HG03159 (cell line): ENCODE measurements at regions not wholly inside any gene's neighbourhood (a gene's known extent, or its start where the extent isn't known, plus 50 kb on each side); places are given as distances from the start of the nearest gene placed in this dataset.
"Not testable (repeated sequence)": the region's sequence is repeated elsewhere in the genome, so short reads cannot be mapped to it uniquely, and the experiment has no call there.

ENCODE experiments used
- ATAC-seq: cut with Tn5 transposase; IDR thresholded peaks from one replicate; pipeline ENCODE4 v1.9.1; 2021; ENCODE audit warnings: mild to moderate bottlenecking, moderate library complexity; ENCODE audit not compliant: unreplicated experiment

DNA sequence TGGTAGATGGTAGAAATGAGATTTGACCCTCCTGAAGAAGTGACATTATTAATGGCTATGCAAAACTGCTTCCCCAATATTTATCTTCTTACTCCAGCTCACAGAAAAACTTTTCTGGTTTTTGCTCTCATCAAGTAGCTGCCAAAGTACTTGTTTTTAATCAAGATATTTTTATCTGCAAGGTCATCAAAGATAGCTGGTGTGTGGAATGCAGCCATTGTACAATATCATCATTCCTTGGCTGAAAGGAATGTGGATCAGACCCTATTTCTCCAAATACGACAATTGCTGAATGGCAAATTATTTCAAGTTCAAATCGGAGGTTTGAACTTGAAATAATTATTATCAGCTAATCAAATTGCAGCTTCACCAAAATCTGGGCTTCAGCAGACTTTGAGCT lies 126.9 kb upstream of the SLC7A14 start:
- ATAC-seq = no peak

DNA sequence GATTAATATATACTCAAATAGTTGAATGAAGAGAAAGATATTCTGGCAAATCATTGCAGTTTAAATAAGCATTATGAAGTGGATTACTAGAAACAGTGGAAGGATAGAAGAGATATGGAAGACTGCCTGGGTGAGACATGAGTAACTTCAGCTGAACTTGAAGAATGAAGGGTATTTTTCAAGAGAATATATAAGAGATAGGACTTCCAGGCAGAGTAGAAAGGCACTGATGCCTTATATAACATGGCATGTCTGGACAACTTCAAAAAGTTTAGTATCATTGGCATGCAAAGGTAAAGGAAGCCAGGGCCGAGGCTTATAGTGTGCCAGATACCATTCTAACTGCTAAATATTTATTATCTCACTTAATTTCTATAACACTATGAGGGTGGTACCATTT lies 126.5 kb upstream of the SLC7A14 start:
- ATAC-seq = no peak

DNA sequence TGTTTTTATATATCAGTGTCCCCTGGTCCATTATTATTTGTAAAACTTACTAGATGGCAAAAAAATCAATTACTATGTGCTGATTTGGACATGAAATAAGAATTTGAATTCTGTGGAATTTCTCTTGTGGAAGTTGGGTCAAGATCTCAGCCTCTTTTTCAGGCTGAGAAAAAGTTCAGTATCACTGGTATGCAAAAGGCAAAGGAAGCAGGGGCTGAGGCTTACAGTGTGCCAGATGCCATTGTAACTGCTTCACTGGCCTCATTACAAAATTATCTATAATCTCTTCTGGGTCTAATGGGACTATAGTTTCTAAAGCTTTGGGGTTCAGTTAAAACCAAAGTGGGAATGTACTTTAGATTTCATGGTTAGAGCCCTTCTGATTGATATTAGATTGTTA lies 125.9 kb upstream of the SLC7A14 start:
- no peak for ATAC-seq

DNA sequence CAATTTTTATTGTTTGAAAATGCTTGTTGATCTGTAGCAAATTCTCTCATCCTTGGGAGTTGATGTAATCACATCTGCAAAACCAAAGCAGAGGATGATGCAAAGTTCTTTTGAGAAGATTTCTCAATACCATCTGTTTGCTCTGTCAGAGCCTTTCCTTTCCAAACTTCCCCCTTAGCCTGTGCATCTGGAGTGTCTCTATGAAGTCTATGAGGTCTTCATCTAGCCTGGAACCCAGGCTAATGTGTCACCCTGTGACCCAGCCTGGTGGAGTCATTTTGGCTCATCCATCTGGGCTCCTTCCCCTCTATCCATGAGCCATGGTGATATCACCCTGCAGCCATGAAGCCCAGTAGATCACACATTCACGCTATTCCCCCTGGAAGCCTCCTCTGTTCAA lies 123.2 kb upstream of the SLC7A14 start:
- ATAC-seq = no peak

DNA sequence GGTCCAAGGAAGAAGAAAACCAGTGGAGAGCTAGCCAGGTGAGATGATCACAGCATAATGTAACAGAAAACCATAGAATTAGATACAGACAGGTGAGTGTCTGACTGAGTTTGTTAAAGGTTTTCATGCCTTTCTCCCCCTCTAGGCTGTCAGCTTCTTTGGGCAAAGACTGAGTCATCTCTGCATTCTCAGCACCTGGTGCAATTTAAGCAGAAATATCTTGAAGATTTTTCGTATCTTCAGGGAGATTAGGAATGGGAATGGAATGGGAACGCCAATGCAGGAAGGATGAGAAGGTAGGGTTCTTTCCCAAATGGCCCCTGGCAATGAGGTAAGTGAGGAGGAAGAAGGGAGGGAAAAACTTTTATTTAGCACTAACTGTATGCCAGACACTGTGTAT lies 122.0 kb upstream of the SLC7A14 start:
- ATAC-seq = no peak

DNA sequence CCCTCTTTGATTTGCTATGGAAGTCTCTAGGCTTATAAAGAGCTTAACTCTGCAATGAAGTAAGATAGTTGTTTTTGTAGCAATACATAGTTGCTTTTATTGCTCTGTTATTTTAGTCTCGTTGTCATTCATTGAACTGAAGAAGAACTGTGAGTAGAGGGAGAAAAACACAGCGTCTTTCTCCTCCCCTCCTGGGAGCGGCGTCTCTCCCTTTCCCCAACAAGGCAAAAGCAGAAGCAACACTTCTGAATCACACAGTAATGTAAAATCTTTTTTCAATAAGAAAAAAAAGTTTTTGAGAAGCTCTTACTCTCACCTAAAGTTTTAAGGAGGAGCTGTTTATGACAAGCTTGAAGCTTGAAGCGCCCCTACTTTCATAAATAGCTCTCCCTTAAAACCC lies 119.3 kb upstream of the SLC7A14 start:
- ATAC-seq = no peak

DNA sequence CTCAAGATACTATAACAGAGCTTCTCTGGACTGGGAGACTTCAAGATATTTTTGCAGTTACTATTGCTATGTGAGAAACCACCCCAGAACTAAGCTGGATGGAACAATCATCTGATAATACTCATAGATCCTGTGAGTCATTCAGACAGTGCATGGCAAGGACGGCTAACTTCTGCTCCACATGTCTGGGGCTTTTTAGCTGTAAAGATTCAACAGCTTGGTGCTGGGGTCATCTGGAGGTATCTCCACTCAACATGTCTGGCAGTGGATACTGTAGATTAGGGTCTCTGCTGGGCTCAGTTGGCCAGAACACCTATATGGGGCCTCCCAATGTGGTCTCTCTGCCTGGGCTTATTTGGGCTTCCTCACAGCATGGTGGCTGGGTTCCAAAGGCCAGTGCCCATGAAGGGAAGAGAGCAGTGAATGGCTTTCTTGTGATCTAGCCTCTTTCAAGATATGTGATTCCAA lies 117.3 kb upstream of the SLC7A14 start:
- no peak for ATAC-seq

DNA sequence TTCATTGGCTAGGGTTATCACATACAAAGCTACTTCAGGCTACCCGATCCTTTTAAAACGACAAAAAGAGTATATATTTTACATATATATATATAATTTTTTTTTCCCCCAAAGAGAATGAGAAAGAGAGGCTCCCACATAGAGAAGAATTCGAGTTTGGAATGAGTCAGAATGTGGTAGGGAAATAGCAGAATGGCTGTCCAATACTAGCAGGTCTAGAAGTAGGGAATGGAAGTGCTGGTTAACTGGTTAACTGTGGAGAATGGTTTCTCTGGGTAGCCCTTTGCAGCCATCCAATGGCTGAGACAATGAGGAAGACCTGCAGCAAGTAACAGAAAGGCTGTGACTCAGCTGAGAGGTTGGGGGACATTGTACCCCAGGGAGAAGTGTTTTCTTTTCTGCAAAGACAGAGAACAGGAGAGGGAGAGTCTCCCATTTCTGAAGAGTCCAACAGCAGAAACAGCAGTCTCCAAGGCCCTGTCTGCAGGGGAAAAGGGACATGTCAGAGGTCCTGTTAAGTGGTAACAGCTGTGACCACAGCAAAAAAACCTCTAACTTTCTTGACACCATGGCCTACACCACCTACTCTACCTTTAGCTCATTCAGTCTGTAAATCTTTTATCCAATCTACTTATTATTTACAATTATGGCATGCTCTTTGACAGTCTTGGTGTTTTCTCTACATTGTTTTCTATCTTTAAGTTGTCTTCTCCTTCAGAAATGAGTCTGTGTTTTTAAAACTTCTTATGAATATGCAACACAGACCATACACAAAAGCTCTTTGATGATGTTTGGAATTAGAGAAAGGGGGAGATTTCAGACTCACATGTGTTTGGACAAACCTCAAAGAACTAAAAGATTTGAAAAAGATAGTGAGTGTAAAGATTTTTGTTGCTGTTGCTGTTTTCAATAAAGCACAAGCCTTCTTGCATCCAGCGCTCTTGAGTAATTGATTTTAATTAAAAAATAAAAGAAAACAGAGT lies 116.1 kb upstream of the SLC7A14 start:
- ATAC-seq = peak; percentile 52

DNA sequence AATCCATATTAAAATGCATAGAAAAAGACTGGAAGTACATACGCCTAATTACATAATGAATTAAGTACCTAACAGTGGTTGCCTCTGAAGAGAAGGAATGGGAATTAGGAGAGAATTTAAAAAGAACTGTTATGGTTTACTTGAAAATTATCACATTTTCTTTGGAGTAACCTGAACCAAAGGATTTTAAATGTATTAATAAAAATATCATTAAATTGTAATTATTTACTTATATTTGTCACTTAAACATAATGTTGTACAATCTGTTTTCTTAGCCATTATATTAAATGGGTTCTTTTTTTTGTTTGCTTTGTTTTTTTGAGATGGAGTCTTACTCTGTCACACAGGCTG lies 114.2 kb upstream of the SLC7A14 start:
- no peak for ATAC-seq

DNA sequence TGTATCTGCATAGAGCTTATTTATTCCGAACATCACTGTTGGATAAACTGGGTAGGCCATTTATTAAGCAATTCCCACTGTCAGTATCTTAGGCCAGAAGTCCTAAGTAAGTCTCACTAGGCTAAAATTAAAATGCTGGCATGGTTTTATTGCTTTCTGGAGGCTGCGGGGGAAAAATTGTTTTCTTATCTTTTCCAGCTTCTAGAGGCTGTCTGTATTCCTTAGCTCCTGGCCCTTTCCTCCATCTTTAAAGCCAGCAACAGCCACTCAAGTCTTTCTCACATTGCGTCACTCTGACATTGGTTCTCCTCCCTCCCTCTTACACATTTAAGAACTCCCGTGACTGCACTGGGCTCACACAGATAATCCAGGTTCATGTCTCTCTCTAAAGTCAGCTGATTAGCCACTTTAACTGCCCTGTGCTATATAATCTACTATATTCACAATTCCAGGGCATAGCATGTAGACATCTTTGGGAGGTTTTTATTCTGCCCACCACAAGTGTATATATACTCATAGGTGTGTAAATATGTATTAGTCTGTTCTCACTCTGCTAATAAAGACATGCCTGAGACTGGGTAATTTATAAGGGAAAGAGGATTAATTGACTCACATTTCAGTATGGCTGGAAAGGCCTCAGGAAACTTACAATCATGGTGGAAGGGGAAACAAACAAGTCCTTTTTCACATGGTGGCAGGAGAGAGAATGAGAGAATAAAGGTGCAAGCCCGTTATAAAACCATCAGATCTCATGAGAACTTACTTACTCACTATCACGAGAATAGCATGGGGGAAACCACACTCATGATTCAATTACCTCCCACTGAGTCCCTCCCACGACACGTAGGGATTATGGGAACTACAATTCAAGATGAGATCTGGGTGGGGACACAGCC lies 113.5 kb upstream of the SLC7A14 start:
- ATAC-seq = no peak

DNA sequence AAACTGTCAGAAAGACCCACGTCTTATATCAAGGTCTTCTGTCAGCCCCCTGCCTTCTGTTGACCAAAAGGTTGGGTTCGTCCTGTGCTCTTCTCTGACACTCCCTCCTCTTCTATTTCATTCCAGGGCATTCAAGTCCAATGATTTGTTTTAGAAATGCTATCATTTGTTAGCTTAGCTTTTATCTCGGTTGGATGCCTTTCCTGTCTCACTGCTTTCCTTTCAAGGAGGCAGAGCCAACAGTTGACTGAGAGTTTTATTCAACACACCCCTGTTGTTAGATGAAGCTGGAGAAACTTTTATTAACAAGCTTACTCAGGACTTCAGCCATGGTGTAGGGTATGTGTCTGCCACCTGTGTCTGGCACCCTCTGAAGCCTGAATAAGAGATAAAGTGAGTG lies 112.0 kb upstream of the SLC7A14 start:
- ATAC-seq = no peak

DNA sequence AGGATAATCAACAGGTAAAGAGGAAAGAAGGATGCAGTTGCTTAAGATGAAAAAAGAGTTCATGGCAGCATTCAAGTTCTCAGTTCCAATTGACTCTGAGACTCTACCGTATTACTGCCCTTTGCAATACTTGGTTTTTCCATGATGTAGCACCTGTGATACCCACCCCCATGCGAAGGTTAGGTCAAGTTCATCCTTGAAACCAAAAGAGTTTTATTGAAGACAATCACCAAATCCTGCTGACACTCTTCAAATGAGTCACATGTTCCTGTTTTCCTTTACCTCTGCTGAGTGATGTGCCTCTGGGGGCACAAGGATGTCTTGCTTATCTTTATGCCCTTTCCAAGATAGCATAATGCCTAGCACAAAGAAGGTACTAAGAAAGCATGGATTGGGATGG lies 111.3 kb upstream of the SLC7A14 start:
- no peak for ATAC-seq

DNA sequence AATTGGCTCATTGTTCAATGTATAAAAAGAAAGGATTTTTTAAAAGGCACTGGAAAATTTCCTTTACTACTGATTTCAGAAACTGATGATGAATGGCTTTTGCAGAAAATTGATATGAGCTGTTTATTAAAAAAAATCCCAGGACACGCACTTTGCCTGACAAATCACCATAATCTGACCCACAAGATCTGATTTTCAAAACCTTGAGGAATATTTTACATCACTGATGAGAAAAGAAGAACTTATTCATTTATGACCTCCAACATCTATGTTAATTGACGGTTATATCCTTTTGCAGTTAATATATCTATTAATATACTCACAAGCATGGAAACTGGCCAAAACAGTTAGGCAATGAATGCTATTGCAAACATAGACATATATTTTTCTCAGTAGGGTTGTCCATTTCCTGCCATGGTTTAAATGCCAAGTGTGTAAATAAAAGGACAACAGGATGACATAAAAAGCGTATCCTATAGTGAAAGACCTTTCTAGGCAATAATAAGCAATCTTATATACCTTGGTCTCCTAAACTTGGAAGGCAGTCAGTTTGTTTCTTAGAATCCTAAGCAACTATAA lies 109.7 kb upstream of the SLC7A14 start:
- no peak for ATAC-seq

DNA sequence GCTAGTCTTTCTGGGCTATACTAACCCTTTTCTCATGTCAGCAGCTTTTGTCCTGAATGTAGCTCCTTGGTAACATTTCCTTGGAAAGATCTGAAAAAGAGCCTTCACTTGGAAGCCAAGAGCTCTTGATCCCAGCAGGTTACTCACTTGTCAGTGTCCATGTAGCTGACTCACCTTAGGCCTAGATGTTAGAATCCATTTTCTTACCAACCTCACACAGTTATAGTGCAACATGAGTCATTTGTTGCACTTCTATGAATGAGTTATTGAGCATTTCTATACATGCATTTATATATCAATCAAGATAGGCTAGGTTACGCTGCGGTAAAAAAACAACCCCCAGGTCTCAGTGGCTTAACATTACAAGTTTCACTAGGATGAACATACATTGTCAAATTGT lies 106.8 kb upstream of the SLC7A14 start:
- ATAC-seq = no peak

DNA sequence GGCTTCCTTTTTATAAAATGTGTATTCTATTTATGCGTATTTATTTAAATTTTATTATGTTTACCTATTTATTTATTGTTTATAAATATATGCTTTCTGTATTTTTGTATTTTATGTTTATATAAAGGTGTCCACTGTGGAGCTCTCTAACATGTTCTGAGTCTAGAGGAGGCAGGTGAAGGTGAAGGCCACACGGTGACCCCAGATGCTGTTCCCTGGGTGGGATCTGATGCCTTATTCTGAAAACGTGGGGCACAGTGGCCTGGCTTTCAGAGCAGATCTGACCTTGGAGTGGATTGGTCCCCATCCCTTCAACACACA lies 104.7 kb upstream of the SLC7A14 start:
- no peak for ATAC-seq

DNA sequence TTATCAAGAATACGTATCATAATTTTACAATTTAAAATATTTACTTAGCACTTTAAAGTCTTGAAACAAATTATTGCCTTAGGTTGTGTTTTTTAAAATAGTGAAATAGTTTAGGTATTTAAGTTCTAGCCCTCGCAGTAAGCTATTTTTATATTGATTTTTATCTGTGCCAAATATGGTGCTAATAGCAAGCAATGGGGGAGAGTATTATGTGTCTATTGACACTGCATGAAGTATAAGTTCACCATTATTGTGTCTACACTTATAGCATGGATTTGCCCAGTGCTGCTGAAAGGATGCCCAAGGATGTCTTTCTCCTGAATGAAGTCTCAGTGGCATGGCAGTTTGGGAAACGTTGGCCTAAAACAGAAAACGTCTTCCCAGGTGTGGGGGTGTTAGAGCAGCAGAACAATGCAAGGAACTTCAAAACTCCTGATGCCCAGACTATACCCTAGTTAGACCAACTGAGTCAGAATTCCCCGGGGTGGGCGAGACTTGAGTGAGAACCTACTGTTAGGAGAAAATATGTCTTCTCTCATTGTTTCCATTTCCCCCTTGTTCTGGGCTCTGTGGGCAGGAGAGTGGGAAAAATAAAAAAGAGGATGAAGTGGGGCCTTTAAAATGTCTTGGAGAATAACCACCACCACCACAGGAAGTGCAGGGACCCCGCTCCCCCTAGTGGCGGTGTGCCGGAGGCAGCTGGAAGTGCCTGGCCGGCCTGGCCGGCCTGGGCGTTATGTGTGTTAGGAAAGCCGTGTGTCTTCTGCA lies 104.2 kb upstream of the SLC7A14 start:
- ATAC-seq = peak; percentile 52

DNA sequence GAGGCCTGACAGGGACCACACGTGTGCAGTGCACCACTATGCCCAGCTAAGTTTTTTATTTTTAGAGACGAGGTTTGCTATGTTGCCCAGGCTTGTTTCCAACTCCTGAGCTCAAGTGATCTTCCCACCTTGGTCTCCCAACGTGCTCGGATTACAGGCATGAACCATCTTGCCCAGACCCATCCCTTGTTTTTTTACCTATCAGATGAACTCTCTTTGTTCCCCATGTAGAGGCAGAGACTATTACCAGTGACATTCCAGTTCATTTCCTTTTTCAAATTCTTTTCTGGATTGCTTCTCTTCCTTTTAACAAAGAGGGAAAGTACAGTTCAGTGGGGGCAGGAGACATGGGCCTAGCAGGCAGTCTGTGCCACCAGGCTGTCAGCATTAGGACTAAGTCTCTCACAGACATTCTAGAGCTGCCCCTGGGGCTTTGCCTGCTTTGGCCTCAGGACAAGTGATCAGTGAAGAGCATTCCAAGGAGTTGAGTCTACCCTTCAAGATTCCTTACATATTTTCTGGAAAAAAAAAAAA lies 103.5 kb upstream of the SLC7A14 start:
- no peak for ATAC-seq

DNA sequence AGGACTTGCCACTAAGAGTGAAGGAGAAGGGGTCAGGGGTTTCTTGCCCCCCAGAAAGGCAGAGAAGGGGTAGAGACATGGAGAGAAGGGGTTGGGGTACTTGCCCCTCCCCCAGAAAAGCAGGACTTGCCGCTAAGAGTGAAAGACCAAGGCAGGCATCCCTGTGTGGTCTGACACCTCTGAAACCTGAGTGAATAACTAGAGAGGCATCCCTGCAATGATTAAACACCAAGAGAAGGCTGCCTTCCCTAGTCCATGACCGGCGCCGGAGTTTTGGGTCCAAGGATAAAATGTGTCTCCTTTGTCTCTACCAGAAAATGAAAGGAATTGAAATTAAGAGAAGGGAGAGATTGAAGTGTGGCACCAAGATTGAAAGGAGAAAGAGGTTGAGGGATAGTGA lies 102.3 kb upstream of the SLC7A14 start:
- ATAC-seq = not testable (repeated sequence)

DNA sequence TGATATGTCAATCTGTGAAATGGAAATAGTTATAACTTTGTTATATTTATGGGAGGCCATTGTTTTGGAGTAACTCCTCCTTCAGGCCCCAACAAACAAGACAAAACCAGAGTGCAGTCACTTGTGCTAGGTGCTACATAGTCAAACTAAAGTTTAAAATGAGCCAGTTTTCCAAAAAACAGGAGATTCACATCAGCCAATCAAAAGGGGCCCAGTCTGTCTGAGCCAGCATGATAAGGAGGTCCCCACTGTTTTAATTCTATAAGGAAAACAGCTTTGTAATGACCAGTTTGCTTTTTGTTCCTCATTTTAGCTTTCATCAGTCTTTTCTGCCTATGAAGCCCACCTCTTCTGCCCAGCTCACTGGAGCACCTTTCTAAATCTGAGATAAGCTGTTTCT lies 94.7 kb upstream of the SLC7A14 start:
- no peak for ATAC-seq

DNA sequence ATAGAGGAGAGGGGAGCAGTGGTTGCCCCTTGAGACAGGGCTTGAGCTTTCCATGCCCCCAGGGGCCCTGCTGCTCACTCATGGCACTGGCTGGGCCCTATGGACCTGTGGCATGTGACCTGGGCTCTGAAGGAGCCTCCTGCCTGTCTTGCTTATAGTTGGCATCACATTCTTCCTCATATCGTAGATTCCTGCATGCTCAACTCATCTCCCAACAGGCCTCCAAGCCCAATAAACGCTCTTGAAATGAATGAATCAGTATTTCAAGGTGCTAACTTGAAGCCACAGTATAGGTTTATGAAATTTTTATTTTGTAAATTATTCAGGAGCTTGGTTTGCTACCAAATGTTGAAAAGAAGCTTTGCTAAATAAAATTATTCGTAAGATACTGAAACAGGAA lies 93.3 kb upstream of the SLC7A14 start:
- ATAC-seq = no peak

DNA sequence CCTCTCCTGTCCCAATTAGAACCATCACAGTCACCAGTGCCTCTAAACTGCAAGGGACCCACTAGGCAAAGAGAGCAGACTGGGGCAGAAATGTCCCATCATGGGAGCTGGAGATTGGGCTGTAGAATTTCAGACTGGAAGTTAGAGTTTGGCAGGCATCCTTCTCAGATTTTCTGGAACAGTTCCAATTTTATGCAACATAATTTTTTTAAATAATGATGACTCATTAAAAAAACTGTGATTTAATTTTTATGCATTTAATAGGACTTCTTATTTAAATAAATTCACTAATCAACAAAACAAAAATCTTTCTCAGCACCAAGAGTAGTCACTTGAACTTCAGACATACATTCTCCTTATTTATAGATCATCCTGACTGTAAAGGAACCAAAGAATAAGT lies 84.6 kb upstream of the SLC7A14 start:
- no peak for ATAC-seq
